RPMI7951 (cell line): ENCODE measurements at regions not wholly inside any gene's neighbourhood (a gene's known extent, or its start where the extent isn't known, plus 50 kb on each side); places are given as distances from the start of the nearest gene placed in this dataset.

ENCODE experiments used
- DNase-seq: peaks from one replicate; pipeline ENCODE4 v3.0.0-alpha.2; 2012; ENCODE audit warnings: low read depth

GRCh38 chr14:96617635-96618034 is 115.5 kb downstream of the PAPOLA start:
- DNase-seq = no peak

DNA sequence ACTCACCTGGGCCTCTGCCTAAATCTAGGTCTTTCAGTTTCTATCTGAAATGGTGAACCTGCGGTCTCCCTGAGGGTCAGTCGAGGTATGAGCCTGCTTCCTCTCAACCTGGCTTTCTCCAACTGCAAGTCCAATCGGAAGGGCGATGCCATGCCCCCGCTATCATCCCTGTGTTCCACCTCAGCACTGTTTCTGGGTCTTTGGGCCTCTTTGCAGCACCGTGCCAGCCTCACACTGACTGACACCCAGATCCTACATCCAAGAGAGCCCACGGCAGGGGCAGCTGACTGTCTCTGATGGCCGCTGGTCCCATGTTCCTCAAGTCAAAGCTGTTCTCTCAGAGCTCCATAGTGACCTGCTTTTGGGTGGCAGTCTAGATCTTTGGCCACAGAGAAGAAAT is 120.7 kb downstream of the PAPOLA start:
- DNase-seq = no peak

GRCh38 chr14:96623676-96624484 is 121.7 kb downstream of the PAPOLA start:
- DNase-seq = no peak

DNA sequence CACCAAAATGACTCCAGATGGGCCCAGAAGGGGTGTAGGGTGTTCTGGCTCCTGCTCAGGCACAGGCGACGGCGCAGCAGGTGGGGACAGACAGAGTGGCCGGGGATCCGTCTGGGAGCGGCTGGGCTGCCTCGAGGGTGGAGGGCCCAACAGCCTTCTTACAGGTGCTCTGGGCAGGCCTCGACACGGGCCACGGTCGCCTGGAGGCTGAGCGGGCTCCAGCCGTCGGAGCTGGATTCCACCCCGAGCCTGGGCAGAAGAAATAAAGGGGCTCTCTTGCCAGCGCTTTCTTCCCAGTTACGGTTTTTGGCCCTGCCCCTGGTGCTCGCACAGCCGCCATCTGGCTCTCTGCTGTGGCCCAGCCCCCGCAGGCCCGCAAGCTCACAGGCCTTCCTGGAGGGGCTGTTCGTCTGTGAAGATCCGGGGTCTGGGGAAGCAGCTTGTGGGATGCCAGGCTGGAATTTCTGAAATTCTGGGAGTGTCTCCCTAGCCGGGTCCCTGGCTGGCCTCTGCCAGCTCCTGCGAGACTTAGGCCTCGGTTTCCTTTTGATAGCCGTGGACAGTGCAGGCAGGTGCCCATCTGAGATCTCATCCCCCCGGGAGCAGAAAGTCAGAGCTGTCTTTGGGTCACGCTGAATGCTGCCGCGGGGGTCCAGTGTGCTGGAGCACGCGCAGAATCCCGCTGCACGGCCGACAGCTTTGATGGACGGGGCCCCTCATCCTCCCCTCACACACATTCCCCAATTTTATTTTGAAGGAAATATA is 122.7 kb downstream of the PAPOLA start:
- no peak for DNase-seq

GRCh38 chr14:96625426-96625985 is 123.3 kb downstream of the PAPOLA start:
- DNase-seq = no peak

- no peak for DNase-seq
Measured at GRCh38 chr14:96626121-96626768, 124.1 kb downstream of the PAPOLA start.

DNA sequence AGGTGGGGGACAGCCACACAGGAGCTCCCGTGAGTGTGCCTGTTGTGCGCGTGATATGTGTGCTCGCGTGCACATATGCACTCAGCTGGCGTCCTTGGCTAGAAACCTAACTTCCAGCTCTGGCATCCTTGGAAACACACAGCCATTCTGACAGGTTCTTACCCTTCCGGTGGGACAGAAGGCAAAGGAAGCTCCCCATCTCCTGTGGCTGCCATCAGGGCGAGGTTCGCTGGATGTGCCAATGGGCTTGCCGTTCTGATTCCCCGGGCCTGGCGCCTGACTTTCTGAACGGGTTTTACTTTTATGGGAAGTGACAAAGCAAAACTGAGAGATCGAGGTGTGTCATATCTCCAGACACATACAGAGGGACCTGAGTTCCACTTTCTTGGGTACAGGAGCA is 124.7 kb downstream of the PAPOLA start:
- no peak for DNase-seq

- DNase-seq = no peak
Measured at GRCh38 chr14:96627386-96627785, 125.2 kb downstream of the PAPOLA start.

- no peak for DNase-seq
Measured at GRCh38 chr14:96627811-96628775, 125.9 kb downstream of the PAPOLA start.

- no peak for DNase-seq
Measured at GRCh38 chr14:96629082-96629481, 126.9 kb downstream of the PAPOLA start.

DNA sequence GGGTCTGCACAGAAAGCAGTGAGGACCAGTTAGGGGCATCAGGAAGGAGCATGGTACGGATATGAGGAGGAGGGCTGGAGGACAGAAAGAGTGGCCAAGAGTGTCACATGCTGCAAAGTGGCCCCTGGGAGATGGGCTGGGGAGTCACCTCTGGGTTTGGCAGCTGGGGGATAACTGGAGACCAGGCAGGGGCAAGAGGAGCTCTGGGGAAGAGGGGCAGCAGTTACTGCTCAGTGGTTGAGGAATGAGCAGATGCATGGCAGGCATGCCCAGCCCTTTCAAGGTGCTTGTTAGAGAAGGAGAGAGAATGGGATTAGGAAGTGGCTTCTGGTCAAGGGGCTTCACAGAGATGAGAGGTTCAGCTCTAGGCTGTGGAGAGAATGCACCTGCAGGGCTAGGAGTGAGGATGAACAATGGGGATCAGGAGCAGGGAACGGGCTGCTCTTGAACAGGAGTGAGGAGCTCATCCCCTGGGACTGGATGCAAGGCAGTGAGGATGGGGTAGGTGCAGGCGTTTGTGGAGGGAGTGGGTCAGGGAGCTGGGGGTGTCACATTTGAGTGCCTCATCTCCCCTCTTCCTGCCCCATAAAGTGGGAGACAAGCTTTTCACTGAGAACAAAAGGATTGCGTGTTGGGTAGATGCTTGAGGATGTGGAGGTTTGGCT is 127.5 kb downstream of the PAPOLA start:
- no peak for DNase-seq

DNA sequence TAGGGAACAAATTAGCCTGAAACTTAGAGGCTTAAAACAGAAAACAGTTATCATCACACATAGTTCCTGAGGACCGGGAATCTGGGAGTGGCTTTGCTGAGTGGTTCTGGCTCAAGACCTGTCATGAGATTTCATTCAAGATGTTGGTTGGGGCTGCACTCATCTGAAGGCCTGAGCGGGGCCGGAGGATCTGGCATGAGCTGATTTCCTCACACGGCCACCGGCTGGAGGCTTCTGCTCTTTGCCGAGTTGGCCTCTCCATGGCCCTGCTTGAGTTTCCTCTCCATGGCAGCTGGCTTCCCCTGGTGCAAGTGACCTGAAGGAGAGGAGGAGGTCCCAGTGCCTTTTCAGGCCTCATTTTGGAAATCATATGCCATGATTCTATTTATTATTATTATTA is 128.1 kb downstream of the PAPOLA start:
- DNase-seq = no peak

GRCh38 chr14:96631030-96631429 is 128.8 kb downstream of the PAPOLA start:
- no peak for DNase-seq

GRCh38 chr14:96631621-96632362 is 129.6 kb downstream of the PAPOLA start:
- DNase-seq = peak; percentile 23

DNA sequence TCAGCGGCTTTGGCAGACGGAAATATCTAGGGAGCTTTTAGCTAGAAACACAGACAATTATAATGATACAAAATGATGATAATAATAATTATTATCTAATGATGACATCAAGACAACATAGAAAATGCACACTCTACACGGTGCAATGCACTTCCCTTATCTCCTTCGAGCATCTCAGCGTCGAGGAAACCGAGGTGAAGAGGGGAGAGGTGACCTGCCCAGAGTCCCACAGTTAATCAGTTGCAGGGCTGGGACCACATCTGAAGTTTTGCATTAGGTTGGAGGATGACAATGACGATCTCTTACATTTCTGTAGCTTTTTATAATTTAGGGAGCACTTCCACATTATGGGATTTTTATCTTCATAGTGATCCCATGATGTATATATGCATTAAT is 130.2 kb downstream of the PAPOLA start:
- no peak for DNase-seq

DNA sequence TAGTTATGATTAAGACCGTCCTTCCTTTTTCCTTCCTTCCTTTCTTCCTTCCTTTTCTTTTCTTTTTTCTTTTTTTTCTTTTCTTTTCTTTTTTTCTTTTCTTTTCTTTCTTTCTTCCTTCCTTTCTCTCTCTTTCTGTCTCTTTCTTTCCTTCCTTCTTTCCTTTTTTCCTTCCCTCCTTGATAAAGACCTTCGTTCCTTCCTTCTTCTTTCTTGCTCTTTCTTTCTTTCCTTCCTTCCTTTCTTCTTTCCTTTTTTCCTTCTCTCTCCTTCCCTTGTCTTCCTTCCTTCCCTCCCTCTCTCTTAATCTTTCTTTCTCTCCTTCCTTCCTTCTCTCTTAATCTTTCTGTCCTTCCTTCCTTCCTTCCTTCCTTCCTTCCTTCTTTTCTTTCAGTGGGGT is 130.9 kb downstream of the PAPOLA start:
- DNase-seq = no peak

DNA sequence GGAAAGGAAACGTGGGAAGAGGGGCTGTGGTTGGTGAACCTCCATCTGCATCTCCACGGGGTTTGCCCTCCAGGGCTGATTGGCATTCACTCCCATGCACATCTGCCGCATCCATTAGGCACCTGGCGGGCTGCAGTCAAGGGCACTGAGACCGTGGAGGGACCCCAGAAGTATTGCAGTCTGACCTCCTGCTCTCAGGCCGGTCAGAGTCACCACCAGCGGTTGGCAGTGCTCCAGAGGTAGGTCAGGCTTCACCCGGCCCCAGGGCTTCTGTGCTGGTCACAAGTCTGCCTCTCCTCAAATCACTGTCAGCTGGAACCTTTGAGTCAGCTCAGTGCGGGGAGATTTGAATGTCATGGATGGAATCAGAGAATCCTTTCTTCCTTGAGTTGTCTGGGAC is 132.3 kb downstream of the PAPOLA start:
- DNase-seq = peak; percentile 55

DNA sequence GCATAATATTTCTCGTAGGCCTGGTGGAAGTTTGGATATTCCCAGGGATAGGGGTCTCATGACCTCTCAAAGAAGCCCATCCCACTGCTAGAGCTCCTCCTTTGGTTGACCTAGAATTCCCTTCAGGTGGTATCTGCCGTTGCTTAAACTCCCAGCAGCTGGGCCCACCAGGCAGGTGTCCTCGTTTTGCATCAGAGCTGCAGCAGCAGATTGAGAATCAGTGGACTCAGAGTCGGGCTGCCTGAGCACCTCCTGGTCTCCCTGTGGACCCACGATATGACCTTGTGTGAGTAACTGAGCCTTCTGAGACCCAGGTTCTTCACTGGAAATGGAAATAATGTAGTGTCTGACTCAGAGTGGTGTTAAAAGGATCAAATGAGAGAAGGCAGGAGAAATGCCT is 132.7 kb downstream of the PAPOLA start:
- DNase-seq = no peak

DNA sequence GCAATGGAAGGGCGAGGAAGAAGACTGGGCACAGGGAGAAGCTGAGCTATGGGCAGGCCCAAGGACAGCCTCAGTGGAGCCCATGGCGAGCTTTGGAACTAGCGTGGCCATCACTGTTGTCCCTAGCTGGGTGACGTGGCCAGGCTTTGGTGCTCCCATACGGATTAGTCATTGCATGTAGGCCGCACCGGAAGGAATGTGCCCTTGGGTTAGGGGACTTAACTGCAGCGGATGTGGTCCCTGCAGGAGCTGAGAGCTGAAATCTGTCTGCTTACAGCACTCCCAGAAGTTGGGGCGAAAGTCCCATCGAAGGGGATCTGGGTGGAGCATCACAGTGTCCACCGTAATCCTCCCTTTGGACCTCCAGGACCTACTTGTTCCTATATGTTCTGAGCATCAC is 133.7 kb downstream of the PAPOLA start:
- peak; percentile 56 for DNase-seq

- DNase-seq = no peak
Measured at GRCh38 chr14:96637521-96637920, 135.3 kb downstream of the PAPOLA start.
